ENCODE measurements at regions not wholly inside any gene's neighbourhood (a gene's known extent, or its start where the extent isn't known, plus 50 kb on each side); places are given as distances from the start of the nearest gene placed in this dataset.

DNA sequence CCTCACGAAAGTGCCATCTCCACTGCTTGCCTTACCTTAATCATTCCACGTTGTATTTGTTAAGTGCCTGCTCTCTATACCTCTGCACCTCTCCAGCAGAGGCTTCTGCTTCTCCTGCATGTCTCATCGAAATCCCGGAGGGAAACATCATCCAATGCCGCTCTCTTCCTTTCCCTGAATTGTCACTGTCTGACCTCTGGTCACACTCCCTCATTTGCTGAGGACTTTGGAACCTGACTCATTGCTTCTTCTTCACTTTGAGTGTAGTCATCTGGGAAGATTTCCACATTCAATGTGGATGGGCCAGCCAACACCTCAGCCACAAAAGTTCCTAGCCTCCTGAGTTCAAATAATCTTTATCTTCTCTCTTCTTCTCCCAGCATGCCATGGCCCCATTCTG, 78.9 kb upstream of the BEND6 start:
- Mint-ChIP-seq H3K4me3 (no peak overlapping the region), H3K4me1 (peaks cover 2% of the 10 kb centered on the region; the same call in 1 of the 3 replicates), H3K9me3 (no peaks in the 10 kb centered on the region), H3K36me3 (ENCODE audit: low read depth) (no peaks in the 10 kb centered on the region; the same call in 2 of the 3 replicates), H3K27me3 (ENCODE audit: insufficient read depth, low read depth, poor library complexity) (peaks cover 3% of the 10 kb centered on the region), H3K27ac (no peak overlapping the region)
- ATAC-seq (no peak), DNase-seq (ENCODE audit: low spot score) (no peak)
- no peak overlapping the region for H3K27ac ChIP-seq (ENCODE audit: low read depth)
- H3K4me1 ChIP-seq (ENCODE audit: insufficient read depth) = no peaks in the 10 kb centered on the region
- no peak overlapping the region for H2AFZ ChIP-seq
- no peak overlapping the region for H3K4me2 ChIP-seq
- H3K79me2 ChIP-seq (replicated peaks; ENCODE audit: insufficient read depth) = no peaks in the 10 kb centered on the region
- no peaks in the 10 kb centered on the region for H4K20me1 ChIP-seq (replicated peaks; ENCODE audit: insufficient read depth)
- H3K27me3 ChIP-seq (ENCODE audit: insufficient read depth) = no peaks in the 10 kb centered on the region
- H3F3A ChIP-seq (replicated peaks; ENCODE audit: low read depth) = no peaks in the 10 kb centered on the region
- H3K36me3 ChIP-seq (ENCODE audit: insufficient read depth) = no peaks in the 10 kb centered on the region
- no peak overlapping the region for H3K4me3 ChIP-seq
- TF ChIP-seq EZH2 (IDR thresholded peaks at IDR 0.05; ENCODE audit: low read depth, unreplicated experiment) (no peak), EZH2phosphoT487 (IDR thresholded peaks at IDR 0.05; ENCODE audit: unreplicated experiment) (no peak), NANOG (IDR thresholded peaks at IDR 0.05; ENCODE audit: borderline replicate concordance) (no peak), POLR2AphosphoS5 (IDR thresholded peaks at IDR 0.05; ENCODE audit: low read depth) (no peak), CREB1 (CRISPR knock-in tag; IDR thresholded peaks at IDR 0.05; ENCODE audit: low read depth) (no peak), JUNB (IDR thresholded peaks at IDR 0.05; ENCODE audit: unreplicated experiment) (no peak), ZNF114 (CRISPR knock-in tag; IDR thresholded peaks at IDR 0.05) (no peak)
- TF ChIP-seq, protein P1, sequence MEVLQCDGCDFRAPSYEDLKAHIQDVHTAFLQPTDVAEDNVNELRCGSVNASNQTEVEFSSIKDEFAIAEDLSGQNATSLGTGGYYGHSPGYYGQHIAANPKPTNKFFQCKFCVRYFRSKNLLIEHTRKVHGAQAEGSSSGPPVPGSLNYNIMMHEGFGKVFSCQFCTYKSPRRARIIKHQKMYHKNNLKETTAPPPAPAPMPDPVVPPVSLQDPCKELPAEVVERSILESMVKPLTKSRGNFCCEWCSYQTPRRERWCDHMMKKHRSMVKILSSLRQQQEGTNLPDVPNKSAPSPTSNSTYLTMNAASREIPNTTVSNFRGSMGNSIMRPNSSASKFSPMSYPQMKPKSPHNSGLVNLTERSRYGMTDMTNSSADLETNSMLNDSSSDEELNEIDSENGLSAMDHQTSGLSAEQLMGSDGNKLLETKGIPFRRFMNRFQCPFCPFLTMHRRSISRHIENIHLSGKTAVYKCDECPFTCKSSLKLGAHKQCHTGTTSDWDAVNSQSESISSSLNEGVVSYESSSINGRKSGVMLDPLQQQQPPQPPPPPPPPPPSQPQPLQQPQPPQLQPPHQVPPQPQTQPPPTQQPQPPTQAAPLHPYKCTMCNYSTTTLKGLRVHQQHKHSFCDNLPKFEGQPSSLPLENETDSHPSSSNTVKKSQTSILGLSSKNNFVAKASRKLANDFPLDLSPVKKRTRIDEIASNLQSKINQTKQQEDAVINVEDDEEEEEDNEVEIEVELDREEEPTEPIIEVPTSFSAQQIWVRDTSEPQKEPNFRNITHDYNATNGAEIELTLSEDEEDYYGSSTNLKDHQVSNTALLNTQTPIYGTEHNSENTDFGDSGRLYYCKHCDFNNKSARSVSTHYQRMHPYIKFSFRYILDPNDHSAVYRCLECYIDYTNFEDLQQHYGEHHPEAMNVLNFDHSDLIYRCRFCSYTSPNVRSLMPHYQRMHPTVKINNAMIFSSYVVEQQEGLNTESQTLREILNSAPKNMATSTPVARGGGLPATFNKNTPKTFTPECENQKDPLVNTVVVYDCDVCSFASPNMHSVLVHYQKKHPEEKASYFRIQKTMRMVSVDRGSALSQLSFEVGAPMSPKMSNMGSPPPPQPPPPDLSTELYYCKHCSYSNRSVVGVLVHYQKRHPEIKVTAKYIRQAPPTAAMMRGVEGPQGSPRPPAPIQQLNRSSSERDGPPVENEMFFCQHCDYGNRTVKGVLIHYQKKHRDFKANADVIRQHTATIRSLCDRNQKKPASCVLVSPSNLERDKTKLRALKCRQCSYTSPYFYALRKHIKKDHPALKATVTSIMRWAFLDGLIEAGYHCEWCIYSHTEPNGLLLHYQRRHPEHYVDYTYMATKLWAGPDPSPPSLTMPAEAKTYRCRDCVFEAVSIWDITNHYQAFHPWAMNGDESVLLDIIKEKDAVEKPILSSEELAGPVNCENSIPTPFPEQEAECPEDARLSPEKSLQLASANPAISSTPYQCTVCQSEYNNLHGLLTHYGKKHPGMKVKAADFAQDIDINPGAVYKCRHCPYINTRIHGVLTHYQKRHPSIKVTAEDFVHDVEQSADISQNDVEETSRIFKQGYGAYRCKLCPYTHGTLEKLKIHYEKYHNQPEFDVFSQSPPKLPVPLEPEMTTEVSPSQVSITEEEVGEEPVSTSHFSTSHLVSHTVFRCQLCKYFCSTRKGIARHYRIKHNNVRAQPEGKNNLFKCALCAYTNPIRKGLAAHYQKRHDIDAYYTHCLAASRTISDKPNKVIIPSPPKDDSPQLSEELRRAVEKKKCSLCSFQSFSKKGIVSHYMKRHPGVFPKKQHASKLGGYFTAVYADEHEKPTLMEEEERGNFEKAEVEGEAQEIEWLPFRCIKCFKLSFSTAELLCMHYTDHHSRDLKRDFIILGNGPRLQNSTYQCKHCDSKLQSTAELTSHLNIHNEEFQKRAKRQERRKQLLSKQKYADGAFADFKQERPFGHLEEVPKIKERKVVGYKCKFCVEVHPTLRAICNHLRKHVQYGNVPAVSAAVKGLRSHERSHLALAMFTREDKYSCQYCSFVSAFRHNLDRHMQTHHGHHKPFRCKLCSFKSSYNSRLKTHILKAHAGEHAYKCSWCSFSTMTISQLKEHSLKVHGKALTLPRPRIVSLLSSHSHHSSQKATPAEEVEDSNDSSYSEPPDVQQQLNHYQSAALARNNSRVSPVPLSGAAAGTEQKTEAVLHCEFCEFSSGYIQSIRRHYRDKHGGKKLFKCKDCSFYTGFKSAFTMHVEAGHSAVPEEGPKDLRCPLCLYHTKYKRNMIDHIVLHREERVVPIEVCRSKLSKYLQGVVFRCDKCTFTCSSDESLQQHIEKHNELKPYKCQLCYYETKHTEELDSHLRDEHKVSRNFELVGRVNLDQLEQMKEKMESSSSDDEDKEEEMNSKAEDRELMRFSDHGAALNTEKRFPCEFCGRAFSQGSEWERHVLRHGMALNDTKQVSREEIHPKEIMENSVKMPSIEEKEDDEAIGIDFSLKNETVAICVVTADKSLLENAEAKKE (CRISPR knock-in tag; IDR thresholded peaks at IDR 0.05) = no peak
- TF ChIP-seq, protein P2, sequence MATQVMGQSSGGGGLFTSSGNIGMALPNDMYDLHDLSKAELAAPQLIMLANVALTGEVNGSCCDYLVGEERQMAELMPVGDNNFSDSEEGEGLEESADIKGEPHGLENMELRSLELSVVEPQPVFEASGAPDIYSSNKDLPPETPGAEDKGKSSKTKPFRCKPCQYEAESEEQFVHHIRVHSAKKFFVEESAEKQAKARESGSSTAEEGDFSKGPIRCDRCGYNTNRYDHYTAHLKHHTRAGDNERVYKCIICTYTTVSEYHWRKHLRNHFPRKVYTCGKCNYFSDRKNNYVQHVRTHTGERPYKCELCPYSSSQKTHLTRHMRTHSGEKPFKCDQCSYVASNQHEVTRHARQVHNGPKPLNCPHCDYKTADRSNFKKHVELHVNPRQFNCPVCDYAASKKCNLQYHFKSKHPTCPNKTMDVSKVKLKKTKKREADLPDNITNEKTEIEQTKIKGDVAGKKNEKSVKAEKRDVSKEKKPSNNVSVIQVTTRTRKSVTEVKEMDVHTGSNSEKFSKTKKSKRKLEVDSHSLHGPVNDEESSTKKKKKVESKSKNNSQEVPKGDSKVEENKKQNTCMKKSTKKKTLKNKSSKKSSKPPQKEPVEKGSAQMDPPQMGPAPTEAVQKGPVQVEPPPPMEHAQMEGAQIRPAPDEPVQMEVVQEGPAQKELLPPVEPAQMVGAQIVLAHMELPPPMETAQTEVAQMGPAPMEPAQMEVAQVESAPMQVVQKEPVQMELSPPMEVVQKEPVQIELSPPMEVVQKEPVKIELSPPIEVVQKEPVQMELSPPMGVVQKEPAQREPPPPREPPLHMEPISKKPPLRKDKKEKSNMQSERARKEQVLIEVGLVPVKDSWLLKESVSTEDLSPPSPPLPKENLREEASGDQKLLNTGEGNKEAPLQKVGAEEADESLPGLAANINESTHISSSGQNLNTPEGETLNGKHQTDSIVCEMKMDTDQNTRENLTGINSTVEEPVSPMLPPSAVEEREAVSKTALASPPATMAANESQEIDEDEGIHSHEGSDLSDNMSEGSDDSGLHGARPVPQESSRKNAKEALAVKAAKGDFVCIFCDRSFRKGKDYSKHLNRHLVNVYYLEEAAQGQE (IDR thresholded peaks at IDR 0.05; ENCODE audit: unreplicated experiment) = no peak
- TF ChIP-seq, protein P3, sequence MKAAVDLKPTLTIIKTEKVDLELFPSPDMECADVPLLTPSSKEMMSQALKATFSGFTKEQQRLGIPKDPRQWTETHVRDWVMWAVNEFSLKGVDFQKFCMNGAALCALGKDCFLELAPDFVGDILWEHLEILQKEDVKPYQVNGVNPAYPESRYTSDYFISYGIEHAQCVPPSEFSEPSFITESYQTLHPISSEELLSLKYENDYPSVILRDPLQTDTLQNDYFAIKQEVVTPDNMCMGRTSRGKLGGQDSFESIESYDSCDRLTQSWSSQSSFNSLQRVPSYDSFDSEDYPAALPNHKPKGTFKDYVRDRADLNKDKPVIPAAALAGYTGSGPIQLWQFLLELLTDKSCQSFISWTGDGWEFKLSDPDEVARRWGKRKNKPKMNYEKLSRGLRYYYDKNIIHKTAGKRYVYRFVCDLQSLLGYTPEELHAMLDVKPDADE (IDR thresholded peaks at IDR 0.05) = no peak
- H3K9me2 ChIP-seq (ENCODE audit: insufficient read depth) = peaks cover 5% of the 10 kb centered on the region; the same call in 1 of the 2 replicates

Measured in GM23338 (cell line).